NCI-H82 treated with DMSO at 0.1 percent for 48 hours (cell line): ENCODE measurements at regions not wholly inside any gene's neighbourhood (a gene's known extent, or its start where the extent isn't known, plus 50 kb on each side); places are given as distances from the start of the nearest gene placed in this dataset.
"Not testable (repeated sequence)": the region's sequence is repeated elsewhere in the genome, so short reads cannot be mapped to it uniquely, and the experiment has no call there.

Experiments used
- DNase-seq: peaks from one replicate; lab custom pipeline; 2025; ENCODE audit not compliant: unreplicated experiment; lab: John Stamatoyannopoulos, UW

GRCh38 chr13:58714016-58714415 is 1082.5 kb downstream of the PCDH17 start:
- not testable (repeated sequence) for DNase-seq

- no peak for DNase-seq
These were observed 1089.7 kb downstream of the PCDH17 start for GRCh38 chr13:58721273-58721672.

- DNase-seq = no peak
These were observed 1096.6 kb downstream of the PCDH17 start for GRCh38 chr13:58728126-58728525.

- DNase-seq = peak; percentile 49
These were observed 1097.8 kb downstream of the PCDH17 start for GRCh38 chr13:58729361-58729760.

- no peak for DNase-seq
These were observed 1113.1 kb downstream of the PCDH17 start for GRCh38 chr13:58744686-58745085.

GRCh38 chr13:58767566-58767965 is 1136.0 kb downstream of the PCDH17 start:
- DNase-seq = no peak

- DNase-seq = no peak
These were observed 1141.8 kb downstream of the PCDH17 start for GRCh38 chr13:58773280-58773859.

- DNase-seq = no peak
These were observed 1151.2 kb downstream of the PCDH17 start for GRCh38 chr13:58782736-58783135.

- no peak for DNase-seq
These were observed 1161.3 kb downstream of the PCDH17 start for GRCh38 chr13:58792854-58793253.

GRCh38 chr13:58795715-58796114 is 1164.2 kb downstream of the PCDH17 start:
- no peak for DNase-seq

- DNase-seq = no peak
These were observed 1173.3 kb downstream of the PCDH17 start for GRCh38 chr13:58804832-58805231.

GRCh38 chr13:58806401-58806800 is 1174.9 kb downstream of the PCDH17 start:
- no peak for DNase-seq

GRCh38 chr13:58823701-58824100 is 1192.2 kb downstream of the PCDH17 start:
- no peak for DNase-seq

GRCh38 chr13:58827904-58828303 is 1196.4 kb downstream of the PCDH17 start:
- DNase-seq = no peak

GRCh38 chr13:58830841-58831240 is 1199.3 kb downstream of the PCDH17 start:
- no peak for DNase-seq

- no peak for DNase-seq
These were observed 1207.1 kb downstream of the PCDH17 start for GRCh38 chr13:58838615-58839014.

- DNase-seq = no peak
These were observed 1211.5 kb downstream of the PCDH17 start for GRCh38 chr13:58843071-58843470.

- DNase-seq = no peak
These were observed 1212.0 kb downstream of the PCDH17 start for GRCh38 chr13:58843567-58843966.

- peak; percentile 31 for DNase-seq
These were observed 1218.6 kb downstream of the PCDH17 start for GRCh38 chr13:58850161-58850560.

- DNase-seq = no peak
These were observed 1220.5 kb downstream of the PCDH17 start for GRCh38 chr13:58852076-58852475.

GRCh38 chr13:58855283-58855682 is 1223.7 kb downstream of the PCDH17 start:
- no peak for DNase-seq

- DNase-seq = no peak
These were observed 1227.4 kb downstream of the PCDH17 start for GRCh38 chr13:58858870-58859371.

GRCh38 chr13:58865286-58865685 is 1233.7 kb downstream of the PCDH17 start:
- DNase-seq = no peak
